HG02588 (cell line): ENCODE measurements at regions not wholly inside any gene's neighbourhood (a gene's known extent, or its start where the extent isn't known, plus 50 kb on each side); places are given as distances from the start of the nearest gene placed in this dataset.

Experiments
- ATAC-seq: cut with Tn5 transposase; IDR thresholded peaks from one replicate; pipeline ENCODE4 v1.9.1; 2021; ENCODE audit warnings: mild to moderate bottlenecking, moderate library complexity; ENCODE audit not compliant: unreplicated experiment

DNA sequence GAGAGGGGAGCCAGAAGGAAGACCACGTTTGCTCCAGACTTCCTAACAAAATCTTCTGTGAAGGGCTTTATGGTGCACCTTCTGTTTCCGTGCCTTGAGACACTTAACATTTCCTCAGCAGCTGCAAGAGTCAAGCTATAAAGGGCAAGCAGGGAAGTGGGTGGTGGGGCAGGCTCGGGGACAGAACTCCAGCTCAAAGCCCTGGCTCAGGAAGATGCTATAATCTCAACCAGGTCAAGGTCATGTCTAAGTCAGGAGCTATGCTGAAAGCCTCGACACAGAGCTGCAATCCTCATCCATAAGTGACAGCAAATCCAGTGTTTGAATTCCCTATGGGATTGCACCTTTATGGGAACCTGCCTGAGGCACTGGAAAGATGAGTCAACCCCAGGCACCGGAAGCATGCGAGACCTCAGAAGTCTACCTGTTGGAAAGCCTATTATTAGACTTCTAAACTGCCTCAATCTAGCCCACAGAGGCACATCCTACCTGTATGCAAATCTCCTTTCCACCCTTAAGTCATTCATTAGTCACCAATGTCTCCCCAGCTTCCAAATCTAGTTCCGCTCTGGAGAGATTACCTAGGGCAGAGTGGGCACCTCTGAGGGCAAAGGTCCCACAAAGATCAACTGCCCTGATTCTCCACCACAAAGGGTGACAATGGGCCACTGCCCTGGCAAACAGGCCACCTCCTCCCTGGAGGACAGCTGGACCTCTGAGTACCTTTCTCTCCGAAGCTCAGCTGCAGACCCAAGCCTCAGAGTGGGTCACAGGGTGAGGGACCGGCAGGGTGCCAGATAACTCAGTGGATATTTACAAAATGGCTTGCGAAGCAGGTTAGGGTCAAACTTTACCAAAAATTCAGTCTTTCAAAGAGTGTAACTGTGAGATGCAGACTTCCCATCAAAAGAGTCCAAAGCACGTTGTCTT, 287.0 kb downstream of the CDC5L start:
- ATAC-seq, result no peak

DNA sequence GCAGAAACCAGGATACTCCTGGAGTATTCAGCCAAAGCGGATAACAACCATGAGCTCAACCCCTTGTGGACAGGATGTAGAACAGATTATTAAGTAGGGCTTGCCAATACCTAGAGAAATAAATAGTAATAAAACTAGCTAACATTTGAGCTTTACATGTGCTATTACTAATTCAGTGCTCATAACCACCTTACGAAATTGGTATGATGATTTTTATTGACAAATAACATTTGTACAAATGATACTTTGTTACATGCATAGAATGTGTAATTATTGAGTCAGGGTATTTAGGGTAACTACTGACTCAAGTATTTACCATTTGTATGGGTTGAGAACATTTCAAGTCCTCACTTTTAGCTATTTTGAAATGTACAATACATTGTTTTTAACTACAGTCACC, 287.9 kb downstream of the CDC5L start:
- no peak for ATAC-seq

DNA sequence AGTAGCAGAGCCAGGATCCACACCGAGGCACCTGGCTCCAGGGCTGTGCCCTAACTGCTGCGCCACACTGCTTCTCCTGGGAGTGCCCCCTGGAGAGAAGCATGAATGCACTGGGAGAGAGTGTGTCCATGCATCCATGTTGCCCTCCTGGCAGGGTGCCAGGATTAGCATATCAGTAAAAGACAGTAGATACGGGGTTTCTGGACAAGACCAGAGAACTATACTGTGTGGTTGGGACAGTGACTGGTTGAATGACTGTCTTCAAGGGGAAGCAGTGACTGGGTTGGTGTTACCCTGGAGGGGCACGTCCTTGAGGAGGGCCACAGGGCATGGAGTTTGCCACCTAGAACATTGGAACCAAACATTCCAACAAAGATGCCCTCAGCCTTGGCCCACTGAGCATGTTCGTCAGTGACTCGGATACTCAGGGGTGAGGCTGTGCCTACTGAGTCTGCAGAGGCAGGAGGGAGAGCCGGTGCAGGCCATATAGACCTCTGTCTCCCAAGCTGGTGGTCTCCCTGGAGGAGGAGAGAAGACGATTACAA, 288.8 kb downstream of the CDC5L start:
- ATAC-seq, result no peak

DNA sequence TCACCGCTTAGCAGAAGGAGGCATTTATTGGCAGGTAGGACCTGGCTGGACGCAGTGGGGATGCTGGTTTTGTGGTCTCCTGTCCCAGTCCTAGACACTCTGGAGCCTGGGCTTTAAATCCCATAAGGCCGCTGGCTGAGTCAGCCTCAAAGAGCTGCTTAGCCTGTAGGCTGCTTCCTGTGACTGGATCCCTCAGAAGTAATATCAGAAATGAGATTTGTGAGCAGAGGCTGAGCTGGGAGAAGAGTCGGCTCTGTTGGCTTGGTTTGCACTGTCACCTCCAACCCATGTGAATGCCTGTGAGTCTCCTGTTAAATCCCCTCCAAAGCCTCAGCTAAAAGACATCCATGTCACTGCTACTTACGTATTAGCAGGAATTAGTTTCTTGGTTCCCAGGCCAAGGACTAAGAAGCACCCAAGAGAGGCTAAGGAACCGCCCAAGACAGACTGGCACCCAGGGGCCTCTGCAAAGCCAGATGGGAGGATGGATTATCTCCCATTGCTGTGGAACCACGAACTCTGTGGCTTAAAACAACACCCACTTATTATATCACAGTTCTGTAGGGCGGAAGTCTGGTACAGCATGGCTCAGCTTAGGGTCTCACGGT, 289.4 kb downstream of the CDC5L start:
- no peak for ATAC-seq

DNA sequence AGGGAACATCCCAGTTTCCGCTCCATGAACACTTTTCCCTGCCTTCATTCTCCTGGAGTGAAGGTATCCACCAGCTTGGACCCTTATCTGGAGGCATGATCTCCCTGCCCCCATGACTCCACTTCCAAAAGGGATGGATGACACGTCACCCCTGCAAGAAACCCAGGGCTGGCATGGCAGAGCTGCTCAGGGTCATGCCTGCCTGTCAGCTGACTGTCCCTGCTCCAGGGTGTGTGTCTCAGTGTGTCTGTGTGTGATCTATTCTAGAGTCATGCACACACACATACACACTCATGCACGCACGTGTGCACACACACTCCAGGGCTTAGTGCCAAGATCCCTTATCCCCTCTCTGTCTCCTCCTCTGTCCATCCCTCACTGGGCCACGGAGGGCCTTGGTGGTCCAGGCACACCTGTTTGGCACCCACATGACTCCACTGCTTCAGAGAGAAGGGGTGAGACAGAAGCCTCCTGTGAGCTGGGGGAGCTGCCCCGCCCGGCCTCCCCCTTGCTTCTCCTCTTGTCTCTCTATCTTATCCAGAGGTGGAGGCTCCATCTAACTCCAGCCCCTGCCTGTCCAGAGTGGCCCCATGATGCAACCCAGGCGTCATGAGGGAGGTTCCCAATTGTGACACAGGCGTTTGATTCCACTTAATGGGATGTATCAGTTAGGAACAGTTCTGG, 290.9 kb downstream of the CDC5L start:
- no peak for ATAC-seq

DNA sequence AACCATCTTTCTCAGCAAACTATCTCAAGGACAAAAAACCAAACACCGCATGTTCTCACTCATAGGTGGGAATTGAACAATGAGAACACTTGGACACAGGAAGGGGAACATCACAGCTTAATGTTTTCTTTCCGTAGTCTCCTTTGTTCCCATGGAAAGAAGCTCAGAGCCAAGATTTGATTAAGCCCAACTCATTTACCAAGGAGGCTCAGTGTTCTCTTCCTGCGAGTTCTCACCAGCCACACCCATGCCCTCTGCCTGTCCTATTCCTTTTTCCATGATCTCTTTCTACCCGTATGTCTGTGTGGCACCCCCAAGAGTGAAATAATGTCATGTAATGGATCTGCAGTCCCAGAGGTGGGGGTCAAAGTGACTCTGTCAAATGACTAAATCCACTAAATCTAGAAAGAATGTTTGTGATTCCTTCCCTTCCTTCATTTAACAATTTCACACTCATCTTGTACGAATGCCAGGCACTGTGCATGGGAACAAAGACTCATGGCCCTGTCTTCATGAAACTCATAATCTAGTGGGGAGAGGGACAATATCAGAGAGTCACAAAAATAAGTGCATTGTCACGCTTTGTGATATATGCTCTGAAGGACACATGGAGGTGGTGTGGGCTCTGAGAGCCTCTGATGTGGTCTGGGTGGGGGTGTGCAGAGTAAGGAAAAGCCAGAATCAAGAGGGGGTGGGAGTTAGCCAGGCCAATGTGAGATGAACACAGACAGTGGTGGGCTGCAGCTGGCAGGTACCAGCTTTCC, 292.1 kb downstream of the CDC5L start:
- ATAC-seq, result no peak

DNA sequence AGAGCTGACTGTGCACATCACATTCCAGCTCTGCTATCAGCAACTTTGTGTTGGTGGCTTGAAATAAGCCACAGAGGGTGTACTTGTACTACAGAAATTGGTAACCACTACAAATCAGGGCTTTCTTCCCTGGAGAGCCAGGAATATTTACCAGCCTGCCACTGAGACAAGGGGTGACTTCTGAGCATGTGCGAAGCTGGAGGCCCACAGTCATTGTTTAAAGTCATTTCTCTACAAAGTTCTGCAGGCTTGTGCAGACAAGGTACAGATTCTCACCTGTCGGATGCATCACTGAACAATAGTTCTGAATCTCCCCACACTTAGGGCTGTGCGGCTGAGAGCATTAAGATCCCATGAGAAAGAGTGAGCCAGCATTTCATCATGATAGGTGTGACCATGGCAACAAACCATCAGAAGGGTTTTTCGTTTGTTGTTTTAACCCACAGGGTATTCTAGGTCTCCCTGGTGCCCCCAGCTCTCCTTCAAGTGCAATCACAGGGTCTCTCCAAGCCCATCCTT, 292.8 kb downstream of the CDC5L start:
- ATAC-seq, result no peak

DNA sequence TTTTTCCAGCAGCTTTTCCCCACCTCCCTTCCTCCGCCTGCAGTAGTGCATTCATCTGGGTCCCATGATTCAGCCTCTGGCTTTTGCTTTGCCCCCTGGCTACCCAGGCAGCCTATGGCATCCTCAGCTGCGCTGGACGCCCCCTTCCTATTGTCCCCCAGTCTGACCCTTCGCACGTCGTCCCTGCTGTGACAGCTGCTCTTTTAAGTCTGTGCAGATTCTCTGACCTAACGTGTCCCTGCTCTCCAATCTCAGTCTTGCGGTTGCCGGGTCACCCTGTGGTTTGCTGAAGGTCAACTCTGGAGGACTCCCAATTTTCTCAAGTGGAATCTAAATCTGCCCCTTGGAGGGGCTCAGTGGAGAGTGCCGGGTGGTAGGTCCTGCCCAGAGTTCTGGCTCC, 294.3 kb downstream of the CDC5L start:
- ATAC-seq, result no peak

DNA sequence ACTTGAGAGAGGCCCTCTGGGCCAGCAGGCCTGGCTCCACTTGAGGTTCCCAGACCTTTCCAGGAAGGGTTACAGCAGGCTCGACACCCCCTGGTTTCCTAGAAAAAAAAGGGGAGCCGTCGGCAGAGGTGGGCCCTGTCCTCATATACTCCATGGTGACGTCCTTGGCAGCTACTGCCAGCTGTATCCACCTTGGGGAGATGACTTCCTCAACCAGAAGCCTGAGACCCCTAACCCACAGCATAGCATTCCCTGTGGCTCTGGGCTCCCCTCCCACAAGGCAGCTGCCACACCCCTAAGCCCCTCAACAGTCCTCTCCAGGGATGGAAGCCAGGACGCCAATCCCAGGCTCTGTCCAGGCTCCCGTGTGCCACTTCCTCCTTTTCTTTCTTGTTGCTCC, 294.8 kb downstream of the CDC5L start:
- ATAC-seq, result no peak

DNA sequence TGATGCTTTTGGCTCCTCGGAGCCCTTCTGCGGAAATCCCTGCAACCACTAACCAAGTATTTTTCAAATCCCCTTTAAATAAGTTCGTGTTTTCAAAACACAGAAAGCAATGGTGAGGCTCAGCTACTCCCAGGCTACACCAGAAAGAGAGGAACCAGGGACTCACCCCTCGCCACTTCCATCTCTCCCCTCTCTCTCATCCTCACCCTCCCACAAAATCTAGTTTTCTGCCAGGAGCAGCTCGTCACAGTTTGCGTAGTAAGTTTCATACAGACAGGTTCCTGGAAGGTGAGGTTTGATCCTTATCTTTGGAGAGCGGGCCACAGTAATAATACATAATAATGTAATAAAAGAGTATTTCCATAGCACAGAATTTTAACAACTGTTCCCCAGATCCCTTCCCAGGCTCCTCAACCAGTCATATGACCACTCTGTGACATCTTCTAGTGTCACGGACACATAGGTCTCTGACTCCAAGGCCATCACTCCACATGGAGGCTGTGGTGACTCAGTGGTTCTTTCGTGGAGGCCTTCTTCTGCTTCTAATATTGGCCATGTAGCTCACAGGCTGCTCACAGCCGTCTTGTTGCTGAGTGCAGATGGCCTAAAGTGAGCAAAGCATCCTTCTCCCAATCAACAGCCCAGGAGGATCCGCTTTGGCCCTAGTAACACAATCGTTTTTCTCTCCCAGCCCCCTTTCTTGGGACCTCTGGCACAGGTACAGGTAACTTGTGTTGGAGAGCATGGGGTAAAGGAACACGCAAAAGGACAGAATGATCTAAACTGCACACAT, 295.7 kb downstream of the CDC5L start:
- no peak for ATAC-seq

DNA sequence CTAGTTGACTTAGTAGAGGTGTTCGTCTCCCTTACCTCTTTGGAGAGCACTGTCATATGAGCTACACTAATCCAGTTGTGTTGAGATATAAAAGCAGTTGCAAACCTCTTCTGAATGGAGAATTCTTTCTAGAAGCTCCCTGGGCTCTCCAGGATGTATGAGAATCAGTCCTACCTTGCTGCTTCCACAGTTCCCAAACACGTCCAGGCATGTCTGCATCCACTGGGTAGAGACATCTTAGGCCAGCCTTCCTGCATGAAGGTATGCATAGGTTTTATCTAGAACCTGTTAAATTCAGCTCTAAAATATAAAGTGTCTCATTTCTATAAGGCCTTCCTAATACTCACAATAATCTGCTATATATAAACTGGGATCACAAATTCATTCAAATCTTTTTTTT, 297.7 kb downstream of the CDC5L start:
- no peak for ATAC-seq

DNA sequence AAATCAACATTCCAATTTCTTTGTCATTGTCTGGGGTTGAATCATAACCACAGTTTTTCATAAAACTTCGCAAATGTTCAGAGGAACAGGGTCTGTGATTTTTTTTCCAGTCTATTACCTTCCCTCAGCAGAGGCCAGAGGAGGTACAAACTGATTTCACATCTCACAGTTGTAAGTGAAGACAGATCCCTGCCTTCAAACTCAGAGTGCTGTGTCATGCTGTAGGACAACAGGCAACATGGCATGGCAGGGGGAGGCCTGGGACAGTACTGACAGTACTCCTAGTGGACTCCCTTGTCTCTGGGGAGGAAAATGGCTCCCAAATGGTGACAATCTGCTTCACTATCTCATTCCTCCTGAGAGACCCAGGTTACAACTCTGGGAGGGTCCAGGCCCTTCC, 308.6 kb downstream of the CDC5L start:
- ATAC-seq, result no peak

DNA sequence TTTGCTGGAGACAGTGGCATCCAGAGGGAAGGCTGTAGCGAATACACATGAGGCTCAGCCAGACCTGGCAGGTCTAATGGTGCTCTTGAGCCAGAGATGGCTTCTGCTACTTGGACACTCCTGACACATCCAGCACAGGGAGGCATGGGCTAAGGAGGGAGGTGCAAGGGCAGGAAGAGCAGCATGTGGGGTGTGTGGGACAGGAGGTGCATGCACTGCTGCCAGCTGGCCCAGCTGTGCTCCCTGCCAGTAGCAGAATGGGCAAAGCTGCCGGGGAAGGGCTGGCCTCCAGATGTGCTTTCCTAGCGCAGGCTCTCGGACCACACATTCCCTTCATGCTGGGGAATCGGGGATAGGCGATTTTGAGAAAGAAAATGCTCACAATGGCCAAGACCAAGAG, 309.2 kb downstream of the CDC5L start:
- no peak for ATAC-seq

DNA sequence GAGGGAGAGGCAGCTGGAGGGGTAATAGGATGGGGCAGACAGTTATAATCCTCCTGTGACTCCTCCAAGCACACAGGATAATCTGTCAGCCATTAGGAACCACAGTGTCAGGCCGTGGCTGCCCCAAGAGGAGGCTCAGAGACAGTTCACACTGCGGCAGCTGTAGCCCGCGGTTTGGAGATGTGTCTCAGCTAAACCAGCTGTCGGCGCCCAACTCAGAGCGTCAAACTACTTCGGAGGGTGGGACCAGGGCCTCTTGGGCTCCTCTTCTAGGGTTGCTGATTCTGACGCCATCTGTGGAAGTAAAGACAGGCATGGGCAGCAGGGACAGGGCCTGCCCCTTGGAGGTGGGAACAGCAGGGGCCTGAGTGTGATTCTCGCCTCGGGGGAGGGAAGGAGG, 309.8 kb downstream of the CDC5L start:
- no peak for ATAC-seq

DNA sequence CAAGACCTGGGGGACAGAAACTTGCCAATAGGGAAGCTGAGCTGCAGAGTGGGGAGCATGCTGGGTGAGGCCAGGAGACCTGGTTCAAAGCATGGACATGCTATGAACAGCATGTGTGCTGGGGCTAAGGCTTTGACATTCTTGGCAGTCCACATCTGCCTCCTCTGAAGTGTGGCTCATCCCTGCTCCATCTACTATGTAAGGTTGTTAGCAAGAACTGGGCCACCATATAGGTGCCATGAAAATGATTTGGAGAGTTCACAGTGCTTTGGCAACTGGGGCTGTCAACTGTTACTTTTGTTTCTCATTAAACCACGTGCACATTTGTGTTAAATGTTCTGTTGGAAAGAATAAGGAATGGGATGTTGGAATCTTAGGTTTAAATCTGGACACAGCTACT, 311.1 kb downstream of the CDC5L start:
- no peak for ATAC-seq

DNA sequence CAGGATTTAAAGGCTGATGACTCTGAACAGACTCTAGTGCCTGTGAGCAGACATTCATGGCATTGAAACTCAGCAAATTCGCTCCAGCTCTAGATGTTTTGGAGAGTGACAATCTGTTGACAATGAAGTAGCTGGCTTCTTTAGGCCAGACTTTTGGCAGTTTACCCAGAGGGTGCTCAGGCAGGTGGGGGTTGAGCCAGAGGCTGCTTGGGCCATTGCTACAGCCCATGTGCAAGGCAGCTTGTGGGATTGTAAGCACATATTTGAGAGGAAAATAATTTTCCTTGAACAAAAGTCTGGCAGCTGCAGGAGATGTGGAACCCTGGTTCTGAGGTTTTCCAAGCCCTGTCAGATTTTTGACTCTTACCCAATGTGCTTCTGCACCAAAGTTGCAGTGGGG, 311.6 kb downstream of the CDC5L start:
- ATAC-seq, result no peak

DNA sequence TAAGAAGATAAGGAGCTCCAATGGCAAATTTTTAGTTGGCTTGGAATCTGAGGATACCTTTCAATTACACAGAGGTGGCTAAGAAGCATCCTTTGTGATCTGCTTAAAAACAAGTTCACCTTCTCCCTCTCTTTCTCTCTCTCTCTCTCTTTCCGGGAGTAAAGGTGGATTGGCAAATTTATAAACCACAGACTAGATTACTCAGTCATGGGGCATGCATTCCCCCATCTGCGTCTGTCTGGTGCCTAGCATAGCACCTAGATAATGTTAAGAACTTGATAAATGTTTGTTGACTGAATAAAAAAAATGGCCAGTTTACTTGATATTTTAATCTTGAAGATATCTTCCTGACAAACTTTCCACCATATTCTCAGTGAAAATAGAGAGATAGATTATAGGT, 312.3 kb downstream of the CDC5L start:
- no peak for ATAC-seq

DNA sequence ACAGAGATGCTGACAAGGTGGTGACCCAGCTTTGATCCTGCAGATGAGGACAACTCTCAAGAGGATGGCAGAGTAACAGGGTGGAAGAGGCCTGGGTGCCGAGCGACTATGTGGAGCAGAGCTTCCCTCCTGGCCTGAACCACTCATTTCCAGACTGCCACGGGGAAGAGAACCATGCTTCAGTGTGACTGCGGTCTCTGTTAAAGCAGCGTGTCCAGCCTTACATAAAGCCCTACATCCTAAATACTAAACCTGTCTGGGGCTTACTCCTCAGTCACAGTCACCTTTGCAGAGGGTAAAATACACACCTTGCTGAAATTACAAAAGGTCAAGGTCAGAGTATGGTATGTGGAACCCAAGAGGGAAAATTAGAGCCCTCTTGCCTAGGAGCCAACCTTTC, 312.9 kb downstream of the CDC5L start:
- no peak for ATAC-seq

DNA sequence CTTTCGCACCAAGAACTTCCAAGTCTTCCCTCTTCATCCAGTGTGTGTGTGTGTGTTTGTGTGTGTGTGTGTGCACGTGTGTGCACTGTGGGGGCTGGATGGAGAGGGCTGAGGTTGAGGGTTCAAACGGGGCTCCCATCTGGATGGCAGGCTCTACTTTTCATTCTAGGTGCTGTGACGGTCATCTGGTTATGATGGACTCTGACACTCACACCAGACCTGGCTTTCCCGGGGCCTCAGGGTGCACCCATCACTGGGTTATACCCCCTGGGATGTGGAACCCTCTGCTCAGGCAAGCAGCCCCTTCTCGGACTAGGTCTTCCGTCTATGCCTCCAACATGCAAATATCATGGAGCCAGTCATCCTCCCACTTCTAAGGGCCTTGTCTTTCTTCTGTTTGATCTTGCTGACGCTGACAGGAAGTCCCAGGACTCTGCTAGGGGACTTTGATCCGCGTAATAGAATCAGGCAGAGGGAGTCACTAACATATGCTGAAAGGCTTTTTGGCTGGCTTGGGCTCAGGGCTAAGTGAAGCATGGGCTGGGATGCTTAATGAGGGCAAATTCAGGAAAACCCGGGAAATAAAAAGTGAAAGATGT, 313.6 kb downstream of the CDC5L start:
- no peak for ATAC-seq
